OCI-LY3 (cell line): ENCODE measurements at regions not wholly inside any gene's neighbourhood (a gene's known extent, or its start where the extent isn't known, plus 50 kb on each side); places are given as distances from the start of the nearest gene placed in this dataset.

Experiments used
- CTCF ChIP-seq: fragments of 200-600, 300-600 bp; sonication (generic); IDR thresholded peaks from 2 replicates; pipeline ENCODE4 v1.5.1; 2014; ENCODE audit warnings: antibody characterized with exemption, low read length, low read depth
- EZH2phosphoT487 ChIP-seq: fragments of 200-600 bp; shearing (Covaris generic); IDR thresholded peaks from 2 replicates; pipeline ENCODE4 v1.6.1; 2018; ENCODE audit warnings: antibody characterized with exemption, mixed run types, low read depth

- TF ChIP-seq CTCF, result no peak
- TF ChIP-seq EZH2phosphoT487, result no peak
Observed at GRCh38 chr5:17978954-17979353, 344.7 kb downstream of the TAF11L14 start.
